Prostate gland (tissue), 2 donors: ENCODE measurements at regions not wholly inside any gene's neighbourhood (a gene's known extent, or its start where the extent isn't known, plus 50 kb on each side); places are given as distances from the start of the nearest gene placed in this dataset.

ENCODE experiments used
- DNase-seq: peaks from one replicate; pipeline ENCODE4 v3.0.0-alpha.2; 2019; ENCODE audit warnings: low spot score
- H3K27ac ChIP-seq, 2 donors: fragments of 200-600 bp; sonication (generic); 2 replicates each; pipeline ENCODE4 v1.5.1; 2017 to 2019
- H3K27me3 ChIP-seq: fragments of 200-600 bp; sonication (generic); replicated peaks from 2 replicates; pipeline ENCODE4 v1.5.1; 2019; ENCODE audit not compliant: insufficient read depth
- H3K36me3 ChIP-seq, 2 donors: fragments of 200-600 bp; sonication (generic); 1 replicate in 1 of 2; 2 replicates in 1 of 2; pipeline versions ENCODE4 v1.5.1 to v1.8.1; 2017 to 2019
- H3K4me1 ChIP-seq: fragments of 200-600 bp; sonication (generic); replicated peaks from 2 replicates; pipeline ENCODE4 v1.5.1; 2019
- H3K4me3 ChIP-seq, 2 donors: fragments of 200-600 bp; sonication (generic); 2 replicates each; pipeline ENCODE4 v1.5.1; 2017 to 2019
- H3K9me3 ChIP-seq: fragments of 200-600 bp; sonication (generic); 2 replicates; pipeline ENCODE4 v1.5.1; 2017
- CTCF ChIP-seq, 4 experiments: fragments of 200-600 bp in 2 of 4; fragments of 450-650 bp in 2 of 4; sonication (generic) in 2 of 4; IDR thresholded peaks; 1 replicate in 3 of 4; 2 replicates in 1 of 4; pipeline ENCODE4 v1.5.1; 2016 to 2019; ENCODE audit warnings: antibody characterized with exemption in 4 of 4, mild to moderate bottlenecking in 2 of 4, moderate library complexity in 2 of 4
- POLR2A ChIP-seq: fragments of 450-650 bp; IDR thresholded peaks from one replicate; pipeline ENCODE4 v1.6.1; 2016; ENCODE audit warnings: antibody characterized with exemption, mild to moderate bottlenecking
- POLR2AphosphoS5 ChIP-seq: sonication (generic); formaldehyde crosslinking; IDR thresholded peaks from one replicate; pipeline ENCODE4 v1.6.1; 2017; ENCODE audit warnings: antibody characterized with exemption
- WGBS: methylation state at CpG from one replicate; pipeline ENCODE4 v1.1.5; 2018; 5-methylcytosine and 5-hydroxymethylcytosine counted together
- intact Hi-C: fragments of 100-400 bp; cut with DNase I; formaldehyde crosslinking; loops from one replicate; pipeline ENCODE4 v1.14.2; 2022

- 80% methylated on average over 3 of the region's 3 CpGs for WGBS
These were observed 769.4 kb upstream of the SLITRK1 start for GRCh38 chr13:84651705-84652104.

GRCh38 chr13:84651288-84651687, 769.0 kb upstream of the SLITRK1 start:
- H3K4me1 ChIP-seq, result no peaks in the 10 kb centered on the region
- no peak overlapping the region for H3K4me3 ChIP-seq
- intact Hi-C loops, result no loop called here
- H3K9me3 ChIP-seq, result no peaks in the 10 kb centered on the region
- H3K36me3 ChIP-seq, result no peaks in the 10 kb centered on the region
- no peak overlapping the region for H3K27ac ChIP-seq
- TF ChIP-seq POLR2A (no peak), POLR2AphosphoS5 (no peak), CTCF (IDR thresholded peaks at IDR 0.05) (no peak)
- H3K27me3 ChIP-seq, result no peaks in the 10 kb centered on the region
- WGBS, result 66% methylated on average over 5 of the region's 5 CpGs
- DNase-seq, result no peak

More at GRCh38 chr13:84651705-84652104, 769.4 kb upstream of the SLITRK1 start:
- H3K27ac ChIP-seq, result no peak overlapping the region
- intact Hi-C loops, result no loop called here
- no peaks in the 10 kb centered on the region for H3K36me3 ChIP-seq
- H3K9me3 ChIP-seq, result no peaks in the 10 kb centered on the region
- H3K27me3 ChIP-seq, result no peaks in the 10 kb centered on the region
- no peaks in the 10 kb centered on the region for H3K4me1 ChIP-seq
- TF ChIP-seq POLR2A, result no peak
- TF ChIP-seq CTCF (IDR thresholded peaks at IDR 0.05), result no peak
- no peak for TF ChIP-seq POLR2AphosphoS5
- no peak for DNase-seq
- H3K4me3 ChIP-seq, result no peak overlapping the region

- Histone ChIP-seq H3K4me3 (no peak overlapping the region), H3K27me3 (no peaks in the 10 kb centered on the region), H3K36me3 (no peaks in the 10 kb centered on the region), H3K4me1 (no peaks in the 10 kb centered on the region), H3K9me3 (no peaks in the 10 kb centered on the region), H3K27ac (no peak overlapping the region)
- DNase-seq, result no peak
- TF ChIP-seq POLR2A, result no peak
- TF ChIP-seq POLR2AphosphoS5, result no peak
- no peak for TF ChIP-seq CTCF (IDR thresholded peaks at IDR 0.05)
- 57% methylated on average over 4 of the region's 4 CpGs for WGBS
- intact Hi-C loops, result no loop called here
These were observed 767.6 kb upstream of the SLITRK1 start for GRCh38 chr13:84649853-84650252.

GRCh38 chr13:84648069-84648640, 765.9 kb upstream of the SLITRK1 start:
- TF ChIP-seq CTCF (IDR thresholded peaks at IDR 0.05), result no peak
- no peak for TF ChIP-seq POLR2A
- no peak for TF ChIP-seq POLR2AphosphoS5
- 39% methylated on average over 2 of the region's 2 CpGs for WGBS
- intact Hi-C loops, result no loop called here
- Histone ChIP-seq H3K27me3 (no peaks in the 10 kb centered on the region), H3K36me3 (no peaks in the 10 kb centered on the region), H3K4me1 (no peaks in the 10 kb centered on the region), H3K4me3 (no peak overlapping the region), H3K9me3 (no peaks in the 10 kb centered on the region), H3K27ac (no peak overlapping the region)
- DNase-seq, result no peak

- no peaks in the 10 kb centered on the region for H3K9me3 ChIP-seq
- DNase-seq, result no peak
- no peaks in the 10 kb centered on the region for H3K4me1 ChIP-seq
- no peaks in the 10 kb centered on the region for H3K27me3 ChIP-seq
- 82% methylated on average over 3 of the region's 3 CpGs for WGBS
- intact Hi-C loops, result no loop called here
- H3K4me3 ChIP-seq, result no peak overlapping the region
- H3K27ac ChIP-seq, result no peak overlapping the region
- no peaks in the 10 kb centered on the region for H3K36me3 ChIP-seq
- no peak for TF ChIP-seq CTCF (IDR thresholded peaks at IDR 0.05)
- TF ChIP-seq POLR2A, result no peak
- no peak for TF ChIP-seq POLR2AphosphoS5
These were observed 764.7 kb upstream of the SLITRK1 start for GRCh38 chr13:84646957-84647356.
